ENCODE measurements at regions not wholly inside any gene's neighbourhood (a gene's known extent, or its start where the extent isn't known, plus 50 kb on each side); places are given as distances from the start of the nearest gene placed in this dataset.
"Not testable (repeated sequence)": the region's sequence is repeated elsewhere in the genome, so short reads cannot be mapped to it uniquely, and the experiment has no call there.

DNA sequence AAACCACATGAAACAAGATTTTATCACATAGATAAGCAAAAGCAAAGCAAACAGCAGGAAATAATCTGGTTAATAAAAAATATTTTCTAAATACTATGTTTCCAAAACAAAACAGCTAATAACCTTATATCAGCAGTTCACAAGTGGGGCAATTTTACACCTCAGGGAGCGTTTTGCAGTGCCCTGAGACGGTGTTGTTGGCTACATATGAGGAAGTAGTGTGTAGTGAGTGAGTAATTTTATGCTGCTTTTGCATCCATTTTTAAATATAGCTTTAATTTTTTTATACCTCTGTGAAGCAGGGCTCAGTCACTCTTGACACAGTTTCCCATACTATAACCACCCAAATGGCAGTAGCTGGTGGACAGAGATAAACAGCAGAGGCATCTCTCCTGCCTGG, 438.5 kb upstream of the B3GAT1 start:
- DNase-seq (ENCODE audit: low read depth, low spot score), result no peak

- DNase-seq (ENCODE audit: low read depth, low spot score), result no peak
Measured at GRCh38 chr11:134849833-134850232, 437.8 kb upstream of the B3GAT1 start.

- no peak for DNase-seq (ENCODE audit: low read depth, low spot score)
Measured at GRCh38 chr11:134847083-134847715, 435.2 kb upstream of the B3GAT1 start.

- DNase-seq (ENCODE audit: low read depth, low spot score), result no peak
Measured at GRCh38 chr11:134846328-134847082, 434.5 kb upstream of the B3GAT1 start.

DNA sequence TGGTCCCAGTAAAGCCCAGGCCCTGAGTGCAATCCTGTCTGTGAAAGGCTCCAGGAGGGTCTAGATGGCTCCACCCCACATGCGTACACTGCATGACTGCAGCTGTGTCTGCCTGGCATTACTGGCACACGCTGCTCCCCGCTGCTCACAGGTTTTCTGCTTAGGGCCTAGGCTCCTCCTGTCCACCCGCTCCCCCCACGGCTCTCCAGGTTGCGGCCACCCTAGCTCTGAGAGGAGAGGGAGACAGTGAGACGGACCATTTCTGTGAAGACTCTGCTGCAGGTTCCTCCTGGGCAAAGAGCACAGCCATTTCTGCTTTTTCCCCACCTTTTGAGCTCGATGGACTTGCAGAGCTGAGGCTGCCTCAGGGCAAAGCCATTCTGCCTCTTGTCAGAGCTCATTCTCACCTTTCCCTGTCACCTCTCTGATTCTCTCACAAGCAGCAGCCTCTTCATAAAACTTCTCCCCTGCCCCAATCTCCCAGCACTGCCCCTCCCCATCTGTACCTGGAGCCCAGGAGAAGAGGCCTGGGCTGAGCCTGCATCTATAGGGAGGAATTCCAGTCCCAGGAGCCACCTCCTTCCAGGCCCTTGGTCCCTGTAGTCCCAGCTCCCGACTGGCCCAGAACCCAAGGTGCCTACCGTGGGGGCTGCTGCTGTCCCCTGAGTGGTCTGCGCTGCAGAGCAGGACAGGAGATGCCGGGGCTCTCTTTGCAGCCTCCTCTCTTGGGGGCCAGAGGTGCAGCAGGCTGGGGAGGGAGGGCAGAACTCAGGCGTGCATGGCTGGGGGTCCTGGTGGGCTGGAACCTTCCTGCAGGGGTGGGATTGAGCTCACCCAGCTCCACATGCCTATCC, 433.7 kb upstream of the B3GAT1 start:
- no peak for DNase-seq (ENCODE audit: low read depth, low spot score)

DNA sequence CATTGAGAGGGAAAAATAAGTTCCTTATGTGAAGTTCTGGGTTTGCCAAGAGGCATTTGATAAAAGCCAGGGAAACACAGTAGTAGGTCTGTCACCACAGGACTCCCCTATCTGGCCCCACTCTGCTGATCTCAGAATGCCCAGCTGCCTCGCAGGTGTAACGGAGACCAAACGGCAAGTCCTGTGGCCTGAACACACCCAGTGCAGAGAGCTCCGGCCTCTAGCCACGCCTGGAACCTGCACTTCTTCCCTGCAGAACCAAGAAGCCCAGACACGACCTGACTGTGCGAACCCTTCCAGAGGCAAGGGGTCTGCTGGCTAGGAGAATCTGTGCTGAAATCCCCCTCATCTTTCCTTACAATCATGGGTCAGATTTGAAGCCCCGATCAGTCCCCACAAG, 432.8 kb upstream of the B3GAT1 start:
- no peak for DNase-seq (ENCODE audit: low read depth, low spot score)

- DNase-seq (ENCODE audit: low read depth, low spot score), result no peak
Measured at GRCh38 chr11:134843735-134844134, 431.7 kb upstream of the B3GAT1 start.

GRCh38 chr11:134843020-134843419, 431.0 kb upstream of the B3GAT1 start:
- DNase-seq (ENCODE audit: low read depth, low spot score), result no peak

GRCh38 chr11:134841972-134842371, 429.9 kb upstream of the B3GAT1 start:
- DNase-seq (ENCODE audit: low read depth, low spot score), result no peak

GRCh38 chr11:134841411-134841810, 429.4 kb upstream of the B3GAT1 start:
- DNase-seq (ENCODE audit: low read depth, low spot score), result no peak

GRCh38 chr11:134840945-134841344, 428.9 kb upstream of the B3GAT1 start:
- DNase-seq (ENCODE audit: low read depth, low spot score), result no peak

DNA sequence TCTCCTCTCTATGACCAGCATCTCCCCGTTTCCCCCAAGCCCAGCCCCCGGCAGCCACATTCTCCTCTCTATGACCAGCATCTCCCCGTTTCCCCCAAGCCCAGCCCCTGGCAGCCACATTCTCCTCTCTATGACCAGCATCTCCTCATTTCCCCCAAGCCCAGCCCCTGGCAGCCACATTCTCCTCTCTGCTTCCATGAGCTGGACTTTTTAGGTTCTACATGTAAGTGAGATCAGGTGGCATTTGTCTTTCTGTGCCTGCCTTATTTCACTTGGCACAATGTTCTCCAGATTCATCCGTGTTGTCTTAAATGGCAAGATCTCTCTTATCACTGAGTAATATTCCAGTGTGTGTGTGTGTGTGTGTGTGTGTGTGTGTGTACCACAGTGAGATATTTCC, 428.1 kb upstream of the B3GAT1 start:
- not testable (repeated sequence) for DNase-seq (ENCODE audit: low read depth, low spot score)

- DNase-seq (ENCODE audit: low read depth, low spot score), result no peak
Measured at GRCh38 chr11:134838708-134839107, 426.7 kb upstream of the B3GAT1 start.

GRCh38 chr11:134837887-134838232, 425.8 kb upstream of the B3GAT1 start:
- no peak for DNase-seq (ENCODE audit: low read depth, low spot score)

DNA sequence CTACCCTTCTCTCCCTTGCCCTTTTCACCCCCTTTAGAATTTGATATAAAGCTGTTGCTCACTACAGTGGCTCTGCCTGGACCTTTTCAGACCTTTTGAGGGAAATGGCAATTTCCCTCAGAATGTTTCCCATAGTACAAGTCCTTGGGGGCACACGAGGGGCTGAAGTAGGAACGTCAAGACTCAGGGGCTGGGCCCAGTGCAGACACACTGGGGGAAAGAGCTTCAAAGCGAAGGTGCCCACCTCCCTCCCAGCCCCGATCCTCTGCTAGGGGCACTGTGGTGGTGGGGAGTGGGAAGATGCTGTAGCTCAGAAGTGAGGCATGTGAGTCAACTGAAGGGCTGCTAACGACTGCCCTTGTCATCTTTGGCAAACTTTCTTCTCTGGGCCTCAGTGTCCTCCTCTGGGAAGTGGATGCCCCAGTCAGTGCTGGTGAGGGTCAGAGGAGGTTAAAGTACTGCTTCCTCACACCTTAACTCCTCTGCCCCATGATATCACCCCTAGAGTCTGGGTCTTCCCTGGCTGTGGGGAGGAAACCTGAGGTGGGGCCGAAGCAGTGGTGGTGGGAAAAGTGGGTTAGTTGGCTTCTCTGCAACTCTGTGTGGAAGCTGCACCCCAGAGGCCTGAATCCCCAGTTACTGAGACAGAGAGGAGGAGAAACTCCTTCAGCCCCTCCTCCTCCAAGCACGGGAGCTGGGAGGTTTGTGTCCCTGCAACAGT, 425.3 kb upstream of the B3GAT1 start:
- no peak for DNase-seq (ENCODE audit: low read depth, low spot score)

GRCh38 chr11:134836561-134836960, 424.5 kb upstream of the B3GAT1 start:
- no peak for DNase-seq (ENCODE audit: low read depth, low spot score)

DNA sequence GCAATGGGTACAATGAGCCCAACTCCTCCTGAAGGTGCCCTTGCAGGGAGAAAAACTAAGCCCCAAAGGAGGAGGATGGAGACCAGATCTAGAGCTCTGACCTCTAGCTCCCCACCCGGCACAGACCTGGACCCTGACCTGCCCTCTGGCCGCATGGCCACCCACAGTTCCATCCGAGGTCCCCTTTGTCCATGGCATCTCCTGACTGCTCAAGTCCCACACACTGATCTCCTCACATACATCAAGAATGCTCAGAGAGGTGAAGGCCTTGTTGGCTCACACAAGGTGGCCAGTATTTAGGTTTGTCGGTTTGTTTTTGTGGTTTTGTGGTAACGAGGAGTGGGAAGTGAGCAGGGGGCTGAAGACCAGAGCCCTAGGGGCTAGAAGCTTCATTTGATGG, 423.5 kb upstream of the B3GAT1 start:
- no peak for DNase-seq (ENCODE audit: low read depth, low spot score)

GRCh38 chr11:134830312-134830711, 418.3 kb upstream of the B3GAT1 start:
- DNase-seq (ENCODE audit: low read depth, low spot score), result no peak

DNA sequence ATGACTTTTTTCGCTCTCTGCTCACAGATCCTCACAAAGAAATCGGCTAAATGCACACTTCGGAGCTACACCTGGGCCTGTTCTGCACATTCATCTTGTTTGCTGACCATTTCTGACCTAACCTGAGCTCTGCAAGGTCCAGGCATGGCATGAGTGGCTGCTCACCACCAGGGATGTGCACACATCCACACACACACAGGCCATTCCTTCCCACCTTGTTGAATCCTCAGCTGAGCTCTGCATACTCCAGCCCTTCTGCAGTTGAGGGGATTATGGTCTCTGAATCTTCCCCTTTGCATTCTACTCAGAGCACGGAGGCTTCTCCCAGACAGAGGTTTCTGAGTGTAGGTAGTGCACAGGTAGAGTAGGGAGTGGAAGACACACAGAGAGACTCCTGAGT, 411.9 kb upstream of the B3GAT1 start:
- DNase-seq (ENCODE audit: low read depth, low spot score), result no peak

- DNase-seq (ENCODE audit: low read depth, low spot score), result no peak
Measured at GRCh38 chr11:134822897-134823296, 410.9 kb upstream of the B3GAT1 start.

GRCh38 chr11:134821422-134821821, 409.4 kb upstream of the B3GAT1 start:
- DNase-seq (ENCODE audit: low read depth, low spot score), result no peak

GRCh38 chr11:134819041-134819440, 407.0 kb upstream of the B3GAT1 start:
- DNase-seq (ENCODE audit: low read depth, low spot score), result no peak

All from pulmonary artery endothelial cell (primary cell).